ENCODE measurements at regions not wholly inside any gene's neighbourhood (a gene's known extent, or its start where the extent isn't known, plus 50 kb on each side); places are given as distances from the start of the nearest gene placed in this dataset.

DNA sequence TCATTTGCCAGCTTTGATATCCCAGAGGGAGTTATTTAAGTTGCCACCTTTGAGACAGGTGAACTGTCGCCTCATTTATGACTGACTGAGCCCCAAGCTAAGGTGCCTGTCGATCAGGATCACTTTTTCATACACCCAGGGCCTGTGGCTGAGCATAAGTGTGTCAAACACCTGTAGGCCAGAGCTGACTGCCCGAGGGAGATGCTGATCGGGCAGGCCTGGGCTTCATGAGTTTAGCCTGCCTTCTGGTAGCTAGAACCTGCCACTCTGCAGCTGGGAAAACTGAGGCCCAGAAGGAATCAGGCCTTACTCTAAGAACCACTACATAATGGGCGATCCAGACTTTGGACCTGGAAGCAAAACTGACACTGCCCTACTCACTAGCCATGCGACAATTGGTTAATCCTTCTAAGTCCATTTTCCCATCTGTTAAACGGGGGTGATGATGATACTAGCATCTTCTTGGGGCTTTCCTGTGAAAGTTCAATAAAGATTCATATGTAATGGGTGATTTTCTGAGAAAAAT lies 188.7 kb upstream of the GLI2 start:
- TF ChIP-seq, protein P1, sequence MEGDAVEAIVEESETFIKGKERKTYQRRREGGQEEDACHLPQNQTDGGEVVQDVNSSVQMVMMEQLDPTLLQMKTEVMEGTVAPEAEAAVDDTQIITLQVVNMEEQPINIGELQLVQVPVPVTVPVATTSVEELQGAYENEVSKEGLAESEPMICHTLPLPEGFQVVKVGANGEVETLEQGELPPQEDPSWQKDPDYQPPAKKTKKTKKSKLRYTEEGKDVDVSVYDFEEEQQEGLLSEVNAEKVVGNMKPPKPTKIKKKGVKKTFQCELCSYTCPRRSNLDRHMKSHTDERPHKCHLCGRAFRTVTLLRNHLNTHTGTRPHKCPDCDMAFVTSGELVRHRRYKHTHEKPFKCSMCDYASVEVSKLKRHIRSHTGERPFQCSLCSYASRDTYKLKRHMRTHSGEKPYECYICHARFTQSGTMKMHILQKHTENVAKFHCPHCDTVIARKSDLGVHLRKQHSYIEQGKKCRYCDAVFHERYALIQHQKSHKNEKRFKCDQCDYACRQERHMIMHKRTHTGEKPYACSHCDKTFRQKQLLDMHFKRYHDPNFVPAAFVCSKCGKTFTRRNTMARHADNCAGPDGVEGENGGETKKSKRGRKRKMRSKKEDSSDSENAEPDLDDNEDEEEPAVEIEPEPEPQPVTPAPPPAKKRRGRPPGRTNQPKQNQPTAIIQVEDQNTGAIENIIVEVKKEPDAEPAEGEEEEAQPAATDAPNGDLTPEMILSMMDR (IDR thresholded peaks at IDR 0.05): no peak
- no peak for TF ChIP-seq POLR2A (IDR thresholded peaks at IDR 0.05)
